GM03348 (cell line): ENCODE measurements at regions not wholly inside any gene's neighbourhood (a gene's known extent, or its start where the extent isn't known, plus 50 kb on each side); places are given as distances from the start of the nearest gene placed in this dataset.
"Not testable (repeated sequence)": the region's sequence is repeated elsewhere in the genome, so short reads cannot be mapped to it uniquely, and the experiment has no call there.

Experiments
- DNase-seq: peaks from one replicate; pipeline ENCODE4 v3.0.0; 2012; ENCODE audit warnings: low spot score

DNA sequence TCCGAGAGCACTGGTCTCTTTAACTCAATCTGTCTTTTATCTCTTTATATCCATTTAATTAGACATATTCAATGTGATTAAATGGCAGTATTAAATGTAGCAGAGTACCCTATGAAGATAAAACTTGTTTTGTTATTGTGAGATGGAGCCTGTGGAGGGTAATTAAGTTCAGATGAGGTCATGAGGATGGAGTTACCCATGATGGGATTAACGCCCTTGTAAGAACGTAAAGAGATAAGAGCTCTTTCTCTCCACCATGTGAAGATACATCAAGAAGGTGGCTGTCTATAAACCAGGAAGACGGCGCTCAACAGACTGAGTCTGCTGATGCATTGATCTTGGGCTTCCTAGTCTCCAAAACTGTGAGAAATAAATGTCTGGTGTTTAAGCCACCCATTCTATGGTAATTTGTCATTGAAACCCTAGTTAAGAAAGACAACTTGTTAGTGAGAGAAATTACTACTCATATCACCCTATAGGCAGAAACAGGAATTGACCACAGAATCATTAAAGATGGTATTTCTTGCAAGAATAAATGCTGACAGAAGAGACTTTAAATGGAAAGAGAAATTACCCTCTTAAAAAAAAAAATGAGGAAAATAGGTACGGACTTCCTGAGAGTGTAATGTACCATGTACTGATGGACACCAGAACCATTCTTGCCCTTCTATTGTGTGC is 738.7 kb upstream of the CHAC2 start:
- DNase-seq: no peak

DNA sequence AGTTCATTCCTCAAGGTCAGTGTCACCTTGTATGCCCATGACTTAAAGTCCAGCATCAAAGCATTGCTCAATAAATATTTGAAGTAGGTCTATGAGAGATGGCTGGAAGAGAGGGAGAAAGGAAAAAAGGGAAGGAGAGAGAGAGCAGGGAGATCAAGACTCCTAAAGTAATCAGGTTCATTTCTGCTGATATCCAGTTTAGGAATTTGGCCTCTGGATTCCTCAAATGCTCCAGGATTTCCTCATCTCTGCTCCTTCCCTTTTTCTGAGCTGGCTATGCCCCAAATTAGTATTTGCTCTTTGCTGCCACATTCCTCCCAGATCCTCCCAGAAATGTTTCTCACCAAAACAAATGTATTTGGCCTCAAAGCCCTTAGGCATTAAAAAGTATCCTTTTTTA is 739.4 kb upstream of the CHAC2 start:
- peak; percentile 50 for DNase-seq

DNA sequence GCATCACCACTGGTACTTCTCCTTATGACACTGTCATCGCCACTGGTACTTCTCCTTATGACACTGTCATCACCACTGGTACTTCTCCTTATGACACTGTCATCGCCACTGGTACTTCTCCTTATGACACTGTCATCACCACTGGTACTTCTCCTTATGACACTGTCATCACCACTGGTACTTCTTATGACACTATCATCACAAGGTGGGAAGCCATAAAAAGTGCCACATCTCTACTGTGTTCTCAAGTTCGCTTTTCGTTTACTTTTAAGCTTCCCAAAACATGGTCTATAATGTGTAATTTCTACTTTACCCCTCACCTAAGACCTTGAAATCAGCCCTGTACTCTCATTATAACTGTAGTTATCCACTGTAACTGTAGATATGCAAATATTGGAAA is 745.4 kb upstream of the CHAC2 start:
- DNase-seq: not testable (repeated sequence)

DNA sequence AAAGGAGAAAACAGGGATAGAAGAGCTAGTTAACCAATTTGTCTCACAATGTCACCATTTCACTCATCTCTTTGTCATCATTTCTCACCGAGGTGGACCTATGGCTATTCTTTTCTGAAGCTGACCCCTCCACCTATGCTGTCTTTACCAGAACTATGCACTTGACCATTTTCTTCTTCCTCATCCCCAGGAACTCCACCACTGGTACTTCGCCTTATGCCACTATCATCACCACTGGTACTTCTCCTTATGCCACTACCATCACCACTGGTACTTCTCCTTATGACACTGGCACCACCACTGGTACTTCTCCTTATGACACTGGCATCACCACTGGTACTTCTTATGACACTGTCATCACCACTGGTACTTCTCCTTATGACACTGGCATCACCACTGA is 745.8 kb upstream of the CHAC2 start:
- DNase-seq: no peak

DNA sequence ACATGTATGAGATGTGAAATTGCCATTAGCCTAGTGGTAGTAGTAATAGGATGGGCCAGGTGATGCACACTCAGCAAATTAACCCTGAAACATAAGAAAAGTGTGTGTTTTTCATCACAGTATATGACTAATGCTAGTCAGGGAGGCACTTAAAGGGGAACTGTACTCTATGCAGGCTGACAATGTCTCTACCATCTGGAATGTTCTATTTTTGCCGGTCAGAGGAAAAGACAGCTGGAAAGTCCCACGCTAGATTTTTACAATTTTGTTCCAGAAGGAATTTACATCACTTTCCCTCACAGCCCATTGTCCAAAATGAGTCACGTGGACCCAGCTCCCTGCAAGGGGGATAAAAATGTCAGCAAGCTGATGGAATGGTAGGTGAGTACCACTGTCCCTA is 746.3 kb upstream of the CHAC2 start:
- peak; percentile 42 for DNase-seq

DNA sequence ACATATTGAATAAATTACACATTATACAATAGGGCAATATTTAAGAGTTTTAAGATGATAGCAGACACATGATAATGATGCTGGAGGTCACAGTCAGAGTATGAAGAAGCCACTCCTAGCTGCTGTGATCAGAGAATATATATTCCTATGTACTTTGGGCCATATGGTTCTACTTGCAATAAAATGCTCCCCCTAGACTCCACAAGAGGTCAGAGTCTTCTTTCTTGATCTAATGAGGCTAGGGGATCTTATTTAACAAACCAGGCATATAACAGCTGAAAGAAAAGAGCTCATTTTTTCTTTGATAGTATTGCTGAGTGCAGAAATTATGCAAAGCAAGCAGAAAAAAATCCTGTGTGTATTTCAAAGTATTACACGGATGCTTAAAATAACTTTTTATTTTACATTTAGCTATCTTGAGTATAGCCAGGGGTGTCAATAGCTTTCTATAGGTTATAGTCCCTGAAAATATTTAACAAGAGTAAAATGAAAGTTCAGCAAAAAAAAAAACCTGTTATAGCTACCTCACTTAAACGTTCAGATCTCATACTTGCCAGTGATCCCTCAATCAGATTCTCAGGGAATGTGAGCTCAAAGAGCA is 748.7 kb upstream of the CHAC2 start:
- DNase-seq: no peak

DNA sequence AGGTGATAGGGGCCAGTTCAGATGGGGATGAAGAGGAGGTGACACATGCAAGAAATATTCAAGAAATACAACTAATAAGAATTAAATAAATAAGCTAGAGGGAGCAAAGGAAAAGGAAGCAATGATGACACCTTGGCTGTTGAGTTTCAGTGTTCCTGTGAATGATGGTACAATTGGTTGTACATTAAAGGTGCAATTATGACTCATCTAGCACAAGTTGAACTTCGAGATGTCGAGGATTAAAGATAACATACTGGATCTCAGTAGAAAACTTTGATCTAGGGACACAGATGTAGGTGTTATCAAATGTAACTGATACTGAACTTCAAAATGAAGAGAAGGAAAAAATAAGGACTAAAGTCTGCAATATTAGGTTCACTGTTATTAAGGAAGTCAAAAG is 760.6 kb upstream of the CHAC2 start:
- no peak for DNase-seq

DNA sequence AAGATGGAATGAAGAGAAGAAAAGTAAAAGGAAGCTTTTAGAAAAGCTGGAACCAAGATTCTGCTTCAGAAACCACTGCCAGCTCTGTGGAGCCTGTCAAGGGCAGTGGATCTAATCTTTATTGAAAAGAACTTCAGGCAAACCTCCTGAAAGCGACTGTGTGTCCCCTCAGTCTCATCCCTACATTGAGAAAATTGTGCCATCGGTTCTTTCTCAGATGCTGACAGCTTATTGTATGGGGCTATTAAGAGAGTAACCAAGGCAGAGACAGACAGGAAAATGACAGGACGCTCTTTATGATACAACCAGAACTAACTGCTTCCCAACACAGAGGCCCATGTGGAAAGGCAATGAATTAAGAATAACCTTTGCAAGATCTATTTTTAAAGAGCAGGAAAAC is 763.2 kb upstream of the CHAC2 start:
- no peak for DNase-seq

DNA sequence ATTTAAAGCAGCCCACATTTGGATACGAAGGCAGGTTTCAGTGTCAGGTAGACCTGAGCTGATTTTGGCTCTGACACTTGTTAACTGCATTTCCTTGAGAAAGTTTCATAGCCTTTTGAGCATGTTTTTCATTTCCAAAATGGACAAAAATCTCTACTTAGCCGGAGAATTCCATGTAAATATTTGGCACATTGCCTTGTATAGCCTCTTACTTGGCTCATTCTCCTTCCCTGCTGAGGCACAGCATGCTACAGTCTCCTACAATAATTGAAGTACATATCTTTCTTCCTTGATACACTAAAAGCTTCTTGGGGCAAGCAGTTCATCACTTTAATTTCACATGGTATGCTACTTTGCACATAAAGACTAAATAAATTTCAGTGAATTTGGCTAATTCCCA is 772.2 kb upstream of the CHAC2 start:
- no peak for DNase-seq

DNA sequence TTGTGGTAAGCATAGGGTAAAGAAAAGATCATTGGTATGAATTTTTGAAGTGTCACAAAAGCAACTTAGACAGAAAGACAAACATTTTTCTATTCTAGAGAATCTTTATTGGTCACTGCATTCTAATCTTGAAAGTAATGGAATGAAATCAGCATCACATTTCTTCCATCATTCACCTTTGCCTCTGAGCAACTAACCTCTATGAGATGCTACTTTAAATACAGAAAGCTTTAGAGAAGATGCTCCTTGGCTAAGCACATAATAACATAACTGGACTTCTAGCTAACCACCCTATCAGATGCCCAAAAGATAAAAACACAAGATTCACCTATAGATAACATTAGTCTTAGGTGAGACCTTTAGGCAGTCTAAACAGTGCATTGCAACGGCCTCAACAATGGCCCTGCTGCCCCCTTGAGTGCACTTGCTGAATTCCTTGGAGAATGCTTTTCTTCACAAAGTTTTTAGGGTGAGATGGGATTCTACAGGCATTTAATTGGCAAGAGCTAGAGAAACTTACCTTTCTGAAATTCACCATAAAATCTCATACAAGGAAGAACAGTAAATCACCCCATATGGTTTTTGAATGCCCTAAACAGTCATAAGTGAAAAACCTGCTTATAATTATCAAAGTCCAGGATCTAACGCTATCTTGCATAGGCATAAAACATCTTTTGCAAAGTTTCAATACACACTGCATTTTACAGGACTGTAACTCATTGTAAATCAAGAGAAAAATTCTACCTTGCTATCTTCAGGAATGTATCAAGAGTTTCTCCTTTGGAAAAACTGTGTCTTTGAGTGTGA is 791.3 kb upstream of the CHAC2 start:
- peak; percentile 16 for DNase-seq

DNA sequence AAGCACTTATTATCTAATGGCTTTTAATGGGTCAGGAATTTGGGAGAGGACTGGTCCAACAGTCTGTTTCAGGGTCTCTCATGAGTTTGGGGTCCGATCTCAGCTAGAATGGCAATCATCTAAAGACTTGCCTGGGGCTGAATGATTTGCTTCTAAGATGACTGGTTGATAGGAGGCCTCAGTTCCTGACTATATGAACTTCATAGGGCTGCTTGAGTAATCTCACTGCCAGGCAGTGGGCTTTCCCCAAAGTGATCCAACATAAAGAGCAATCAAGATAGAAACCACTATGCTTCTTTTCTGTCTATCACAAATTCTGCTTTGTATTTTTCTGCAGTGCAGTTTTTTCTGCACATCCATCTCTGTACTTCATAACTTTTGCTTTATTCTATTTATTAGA is 793.5 kb upstream of the CHAC2 start:
- no peak for DNase-seq

DNA sequence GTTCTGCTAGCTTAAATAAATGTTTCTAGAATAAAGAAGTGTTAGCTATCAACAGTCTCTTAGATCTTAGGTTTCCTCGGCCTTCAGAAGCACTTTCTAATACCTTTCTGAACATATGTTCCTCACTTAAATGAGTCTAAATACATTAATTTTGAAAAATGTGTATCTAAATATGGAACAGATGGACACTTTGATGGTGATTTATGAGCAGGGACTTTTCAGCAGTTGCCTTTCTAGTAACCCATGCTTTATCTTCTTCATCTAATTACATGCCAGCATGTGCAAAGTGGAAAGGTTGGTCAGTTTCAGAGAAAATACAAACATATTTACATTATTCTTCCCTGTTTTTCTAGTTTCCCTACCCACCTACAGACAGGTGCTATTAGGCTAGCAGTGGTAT is 797.0 kb upstream of the CHAC2 start:
- DNase-seq: no peak

DNA sequence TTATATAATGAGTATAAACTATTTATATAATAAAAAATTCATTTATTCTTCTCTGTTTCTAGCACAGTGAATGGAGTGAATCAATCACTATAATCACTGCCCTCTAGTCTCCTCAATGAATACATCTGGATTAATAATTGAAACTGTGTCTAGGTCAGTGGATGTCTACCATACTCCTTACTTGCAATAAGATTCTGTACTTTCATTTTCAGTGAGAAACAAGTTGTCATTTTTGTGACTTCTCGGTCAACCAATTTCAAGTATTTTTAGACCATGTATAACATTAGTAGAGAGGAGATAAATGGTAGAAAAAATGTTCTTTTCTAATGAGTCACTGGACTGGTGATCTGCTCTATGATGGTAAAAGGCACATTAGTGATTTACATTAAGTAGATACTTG is 799.6 kb upstream of the CHAC2 start:
- DNase-seq: no peak

DNA sequence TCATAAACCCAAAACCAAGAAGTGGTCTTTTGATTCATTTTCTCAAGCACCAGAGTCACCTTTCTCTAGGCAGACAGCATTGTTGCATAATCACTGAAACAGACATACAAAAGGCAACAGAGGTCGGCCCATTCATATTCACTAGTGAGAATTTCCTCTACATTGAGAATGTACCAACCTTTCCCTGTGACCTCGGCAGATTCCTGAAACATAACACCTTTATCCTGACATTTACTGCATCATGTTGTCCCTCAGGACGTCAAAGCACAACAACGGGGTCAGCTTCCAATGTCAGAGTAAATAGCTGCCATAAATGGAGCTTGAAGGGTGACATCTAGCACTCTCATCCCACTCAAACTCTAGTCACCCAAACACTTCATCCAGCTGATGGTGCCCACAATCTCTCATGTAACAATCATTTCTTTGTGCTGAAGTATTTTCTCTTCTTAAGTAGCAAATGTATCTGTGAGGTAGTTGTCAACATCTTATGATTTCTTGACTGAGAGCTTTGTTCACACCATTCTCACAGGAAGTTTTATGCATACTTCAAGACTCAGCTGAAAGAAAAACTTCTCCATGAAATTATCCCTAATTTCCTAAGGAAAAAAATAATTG is 802.6 kb upstream of the CHAC2 start:
- no peak for DNase-seq

DNA sequence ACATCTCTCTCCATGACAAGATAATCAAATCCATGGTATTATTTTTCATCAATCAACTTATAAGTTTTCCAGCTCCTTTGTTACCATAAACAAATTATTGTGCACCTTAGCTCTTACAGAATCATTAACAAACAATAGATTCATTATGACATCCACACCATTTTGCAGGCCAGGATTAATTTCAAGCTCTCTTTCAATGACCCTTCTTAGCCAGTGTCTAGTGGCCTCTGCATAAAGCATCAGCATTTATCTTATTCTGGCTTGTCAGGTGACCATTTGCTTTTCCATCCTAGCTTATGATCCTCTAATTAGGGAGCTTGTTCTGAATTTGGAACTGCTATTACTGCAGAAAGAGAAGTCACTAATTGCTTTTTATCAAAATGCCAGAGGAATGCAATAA is 806.2 kb upstream of the CHAC2 start:
- no peak for DNase-seq

DNA sequence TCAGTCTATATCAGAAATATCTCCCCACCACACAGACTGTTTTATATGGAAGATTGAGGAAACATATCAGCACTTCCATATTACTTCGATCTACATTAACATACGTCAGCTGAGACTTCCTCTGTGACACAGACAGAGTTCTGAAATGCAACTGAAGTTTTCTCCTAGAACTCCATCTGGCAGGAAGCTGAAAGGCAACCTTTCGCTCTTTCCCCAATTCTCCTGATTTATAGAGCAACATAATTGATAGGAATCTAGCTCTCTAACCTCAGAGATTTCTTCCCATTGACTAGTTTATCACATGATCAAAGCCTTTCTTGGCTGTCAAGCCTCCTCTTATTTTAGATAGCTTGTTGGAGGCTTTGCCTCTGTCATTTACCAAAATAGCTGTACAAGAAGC is 806.7 kb upstream of the CHAC2 start:
- DNase-seq: no peak

DNA sequence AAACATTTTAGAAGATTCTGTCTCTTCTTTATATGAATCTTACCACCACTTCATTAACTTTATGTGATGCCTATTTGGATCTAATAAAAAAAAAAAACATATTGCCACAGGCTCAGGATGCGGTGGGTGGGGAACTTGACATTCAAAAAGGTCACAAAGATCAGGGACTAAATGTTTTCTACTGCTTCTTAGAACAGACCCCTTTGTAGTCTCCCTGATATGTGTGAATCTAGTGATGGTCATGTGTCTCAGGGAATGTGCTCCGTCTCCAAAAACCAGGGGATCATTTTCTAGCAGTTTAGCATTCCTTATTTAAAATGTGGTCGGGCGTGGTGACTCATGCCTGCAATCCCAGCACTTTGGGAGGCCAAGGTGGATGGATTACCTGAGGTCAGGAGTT is 807.8 kb upstream of the CHAC2 start:
- DNase-seq: no peak

DNA sequence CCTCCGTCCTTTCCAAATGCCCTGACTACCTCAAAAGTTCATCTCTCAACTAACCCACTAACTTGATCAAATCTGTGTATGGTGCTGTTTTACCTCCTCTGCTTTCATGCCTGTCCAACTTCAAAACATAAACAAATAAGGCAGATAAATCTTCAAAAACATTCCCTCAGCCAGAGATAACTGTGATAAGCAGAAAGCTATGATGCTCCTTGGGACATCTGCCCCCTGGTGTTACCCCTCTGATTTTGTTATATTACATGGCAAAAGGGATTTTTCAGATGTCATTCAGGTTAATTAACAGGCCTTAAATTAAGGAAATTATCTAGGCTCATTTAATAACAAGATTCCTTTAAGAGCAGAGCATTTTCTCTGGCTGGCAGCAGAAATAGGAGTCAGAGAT is 810.8 kb upstream of the CHAC2 start:
- no peak for DNase-seq

DNA sequence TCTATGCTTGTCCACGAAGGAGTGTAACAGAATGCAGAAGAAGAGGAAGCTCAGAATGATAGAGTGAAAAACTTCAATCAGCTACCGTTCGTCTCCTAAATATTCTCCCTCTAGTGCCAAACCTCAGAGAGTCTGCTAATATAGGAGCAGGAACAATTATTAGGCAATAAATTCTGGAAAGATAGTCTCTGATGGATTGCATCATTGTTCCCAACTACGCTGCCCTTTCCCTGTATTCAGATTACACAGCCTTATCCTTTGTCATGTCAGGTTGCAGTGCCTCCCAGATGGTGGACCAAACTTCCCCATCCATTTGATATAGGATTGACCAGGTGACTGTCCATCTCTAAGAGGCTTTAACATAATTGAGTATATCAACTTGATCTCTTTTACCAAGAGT is 811.5 kb upstream of the CHAC2 start:
- DNase-seq: no peak

DNA sequence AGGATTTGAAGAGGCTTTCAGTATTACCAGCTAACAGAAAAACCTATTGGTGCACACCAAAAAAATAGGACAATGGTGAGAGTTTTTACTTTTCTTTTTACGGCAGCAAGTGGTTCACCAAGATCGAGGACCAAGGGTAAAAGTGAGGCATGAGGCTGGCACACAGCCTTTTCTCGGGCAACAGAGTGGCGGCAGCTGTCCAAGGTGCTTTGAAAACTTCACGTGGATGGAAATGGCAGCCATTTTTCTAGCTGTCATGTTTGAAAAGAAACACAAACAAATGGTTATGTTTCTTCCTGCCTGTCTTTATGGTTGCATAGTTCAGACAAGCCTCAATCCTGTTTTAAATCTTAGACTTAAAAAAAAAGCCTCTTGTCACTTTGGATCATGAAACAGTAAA is 812.5 kb upstream of the CHAC2 start:
- no peak for DNase-seq

DNA sequence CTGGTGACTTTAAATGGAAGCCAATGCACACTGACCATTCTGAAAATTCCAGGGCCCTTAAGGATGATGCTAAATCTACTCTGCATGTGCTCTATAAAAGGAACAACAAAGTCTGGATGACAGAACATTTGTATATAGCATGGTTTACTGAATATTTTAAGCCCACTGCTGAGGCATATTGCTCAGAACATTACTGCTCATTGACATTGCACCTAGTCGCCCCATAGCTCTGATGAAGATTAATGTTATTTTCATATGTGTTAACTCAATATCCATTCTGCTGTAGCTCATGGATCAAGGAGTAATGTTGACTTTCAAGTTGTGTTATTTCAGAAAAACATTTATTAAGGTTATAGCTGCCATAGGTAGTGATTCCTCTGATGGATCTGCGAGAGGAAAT is 827.5 kb upstream of the CHAC2 start:
- no peak for DNase-seq

DNA sequence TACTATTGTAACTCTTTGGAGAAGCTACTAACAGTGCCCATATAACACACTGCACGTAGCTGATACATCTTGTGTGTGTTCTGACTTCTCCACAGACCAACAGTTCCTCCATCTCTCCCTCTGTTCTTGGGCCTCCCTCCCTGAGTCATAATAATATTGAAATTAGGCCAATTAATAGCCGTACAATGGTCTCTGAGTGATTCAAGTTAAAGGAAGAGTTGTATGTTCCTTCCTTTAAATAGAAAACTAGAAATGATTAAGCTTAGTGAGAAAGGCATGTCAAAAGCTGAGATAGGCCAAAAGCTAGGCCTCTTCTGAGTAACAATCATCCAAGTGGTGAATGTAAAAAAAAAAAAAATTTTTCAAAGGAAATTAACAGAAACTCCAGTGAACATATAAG is 828.4 kb upstream of the CHAC2 start:
- no peak for DNase-seq

DNA sequence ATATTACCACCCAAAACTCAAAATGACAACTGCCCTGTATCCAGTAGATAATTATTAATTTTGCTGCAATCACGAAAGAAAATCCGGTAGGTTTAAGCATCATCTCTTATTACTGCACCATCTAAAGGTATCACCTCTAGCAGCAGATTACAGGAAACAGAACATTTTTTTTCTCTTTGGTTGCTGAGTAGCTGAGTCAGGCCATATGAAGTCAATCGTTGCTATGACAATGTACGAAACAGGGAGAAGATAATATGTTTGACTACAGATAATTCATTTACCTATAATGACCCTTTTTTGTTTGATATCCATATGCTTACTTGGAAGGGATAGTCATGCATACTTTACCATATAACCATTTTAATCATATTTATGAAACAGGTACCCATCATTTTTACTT is 831.6 kb upstream of the CHAC2 start:
- no peak for DNase-seq
